A673 (cell line): ENCODE measurements at regions not wholly inside any gene's neighbourhood (a gene's known extent, or its start where the extent isn't known, plus 50 kb on each side); places are given as distances from the start of the nearest gene placed in this dataset.

ENCODE experiments used
- BruUV-seq: library from RNA; stranded (reverse); fragments of 400-500 nt; replicated peaks from 2 replicates; lab custom pipeline; 2021; lab: Mats Ljungman, UMichigan
- CTCF ChIA-PET: fragments of 300-600 bp; sonication (Branson Sonifier 250); formaldehyde crosslinking; loops from one replicate; lab custom pipeline; 2022; ENCODE audit warnings: antibody characterized with exemption; lab: Charles Lee
- POLR2A ChIA-PET: fragments of 300-600 bp; sonication (Branson Sonifier 250); formaldehyde crosslinking; loops from one replicate; lab custom pipeline; 2022; ENCODE audit warnings: antibody characterized with exemption; ENCODE audit not compliant: low non-redundant PET; lab: Charles Lee
- DNase-seq: peaks from one replicate; pipeline ENCODE4 v3.0.0-alpha.2; 2015; ENCODE audit warnings: low spot score
- H3K27ac ChIP-seq: fragments of 200-600 bp; sonication (generic); 2 replicates; pipeline ENCODE4 v1.5.1; 2016; ENCODE audit warnings: mixed run types, low read depth, mild to moderate bottlenecking, mixed read lengths, antibody characterized with exemption, low read length; ENCODE audit not compliant: poor library complexity, severe bottlenecking
- H3K27me3 ChIP-seq: fragments of 200-600 bp; sonication (generic); replicated peaks from 2 replicates; pipeline ENCODE4 v1.6.1; 2017; ENCODE audit warnings: mixed run types, low read depth, mild to moderate bottlenecking, mixed read lengths, antibody characterized with exemption, low read length; ENCODE audit not compliant: insufficient read depth, poor library complexity
- H3K36me3 ChIP-seq: fragments of 200-600 bp; sonication (generic); 2 replicates; pipeline ENCODE4 v1.6.1; 2016; ENCODE audit warnings: mixed run types, mild to moderate bottlenecking, mixed read lengths, antibody characterized with exemption, low read length; ENCODE audit not compliant: insufficient read depth, poor library complexity, severe bottlenecking
- H3K4me1 ChIP-seq: fragments of 200-600 bp; sonication (generic); 2 replicates; pipeline ENCODE4 v1.6.1; 2017; ENCODE audit warnings: mixed run types, mild to moderate bottlenecking, mixed read lengths, antibody characterized with exemption, low read length; ENCODE audit not compliant: insufficient read depth, poor library complexity, severe bottlenecking
- H3K4me3 ChIP-seq: fragments of 200-600 bp; sonication (generic); 2 replicates; pipeline ENCODE4 v1.5.1; 2016; ENCODE audit warnings: low read depth, mixed run types, mild to moderate bottlenecking, mixed read lengths, low read length; ENCODE audit not compliant: poor library complexity, severe bottlenecking
- H3K9me3 ChIP-seq: fragments of 200-600 bp; sonication (generic); 2 replicates; pipeline ENCODE4 v1.6.1; 2016; ENCODE audit warnings: mixed run types, low read depth, mild to moderate bottlenecking, mixed read lengths, antibody characterized with exemption, low read length; ENCODE audit not compliant: poor library complexity, severe bottlenecking
- EZH2 ChIP-seq: fragments of 200-600 bp; sonication (generic); IDR thresholded peaks from 2 replicates; pipeline ENCODE4 v1.6.1; 2017; ENCODE audit warnings: borderline replicate concordance, low read depth, mild to moderate bottlenecking, mixed read lengths, antibody characterized with exemption, low read length; ENCODE audit not compliant: poor library complexity, severe bottlenecking
- intact Hi-C: fragments of 100-400 bp; cut with micrococcal nuclease; formaldehyde crosslinking; loops from one replicate; pipeline ENCODE4 v1.10.0; 2022; ENCODE audit not compliant: unreplicated experiment
- TF ChIP-seq, protein P1 (sequence below): fragments of 300-800, 200-600 bp; sonication (generic); conservative IDR thresholded peaks from 2 replicates; pipeline ENCODE4 v1.5.1; 2017; ENCODE audit warnings: low read depth, mild to moderate bottlenecking, antibody characterized with exemption, low read length, moderate library complexity, mixed read lengths

DNA sequence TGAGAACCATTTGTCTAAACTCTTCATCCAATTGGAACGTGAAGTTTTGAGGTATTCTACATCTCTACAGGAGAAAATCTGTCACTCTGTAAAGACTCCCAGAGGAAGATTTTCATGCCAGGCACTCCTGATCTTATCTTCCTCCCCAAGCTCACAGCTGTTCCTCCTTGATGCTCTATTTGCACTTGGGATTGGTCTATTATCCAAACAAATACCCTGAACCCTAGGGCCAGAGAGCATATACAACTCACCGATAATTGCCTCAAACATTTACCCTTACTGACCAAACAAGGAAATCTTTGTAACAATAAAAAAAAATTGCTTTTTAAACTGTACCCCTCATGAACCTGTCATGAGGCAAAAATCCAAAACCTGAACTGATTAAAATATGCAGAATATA, 372.7 kb downstream of the SH2D1A start:
- intact Hi-C loops = no loop called here
- H3K9me3 ChIP-seq = no peaks in the 10 kb centered on the region
- no peaks in the 10 kb centered on the region for H3K27me3 ChIP-seq
- H3K27ac ChIP-seq = no peak overlapping the region
- no peaks in the 10 kb centered on the region for H3K36me3 ChIP-seq
- H3K4me1 ChIP-seq = no peaks in the 10 kb centered on the region
- no peak for DNase-seq
- no TSS peak for BruUV-seq
- no peak overlapping the region for H3K4me3 ChIP-seq
- TF ChIP-seq EZH2 = no peak
- TF ChIP-seq, protein P1, sequence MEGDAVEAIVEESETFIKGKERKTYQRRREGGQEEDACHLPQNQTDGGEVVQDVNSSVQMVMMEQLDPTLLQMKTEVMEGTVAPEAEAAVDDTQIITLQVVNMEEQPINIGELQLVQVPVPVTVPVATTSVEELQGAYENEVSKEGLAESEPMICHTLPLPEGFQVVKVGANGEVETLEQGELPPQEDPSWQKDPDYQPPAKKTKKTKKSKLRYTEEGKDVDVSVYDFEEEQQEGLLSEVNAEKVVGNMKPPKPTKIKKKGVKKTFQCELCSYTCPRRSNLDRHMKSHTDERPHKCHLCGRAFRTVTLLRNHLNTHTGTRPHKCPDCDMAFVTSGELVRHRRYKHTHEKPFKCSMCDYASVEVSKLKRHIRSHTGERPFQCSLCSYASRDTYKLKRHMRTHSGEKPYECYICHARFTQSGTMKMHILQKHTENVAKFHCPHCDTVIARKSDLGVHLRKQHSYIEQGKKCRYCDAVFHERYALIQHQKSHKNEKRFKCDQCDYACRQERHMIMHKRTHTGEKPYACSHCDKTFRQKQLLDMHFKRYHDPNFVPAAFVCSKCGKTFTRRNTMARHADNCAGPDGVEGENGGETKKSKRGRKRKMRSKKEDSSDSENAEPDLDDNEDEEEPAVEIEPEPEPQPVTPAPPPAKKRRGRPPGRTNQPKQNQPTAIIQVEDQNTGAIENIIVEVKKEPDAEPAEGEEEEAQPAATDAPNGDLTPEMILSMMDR = no peak
- ChIA-PET POLR2A (no interaction called here), CTCF (no interaction called here)

DNA sequence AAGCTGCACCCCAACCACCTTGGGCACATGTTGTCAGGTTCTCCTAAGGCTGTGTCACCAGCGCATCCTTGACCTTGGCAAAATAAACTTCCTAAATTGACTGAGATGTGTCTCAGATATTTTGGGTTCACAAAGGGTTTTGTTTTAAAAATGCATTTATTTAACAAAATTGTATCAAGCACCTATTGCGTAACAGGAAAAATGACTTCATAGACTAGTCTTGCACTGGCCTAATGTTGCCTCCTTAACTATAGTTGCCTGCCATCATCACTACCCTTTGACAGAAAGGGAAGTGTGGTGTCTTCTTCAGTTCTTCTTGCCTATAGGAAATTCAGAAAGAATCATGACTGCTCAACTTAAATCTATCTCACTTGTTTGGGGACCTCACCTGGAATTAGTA, 374.2 kb downstream of the SH2D1A start:
- BruUV-seq = no TSS peak
- no peaks in the 10 kb centered on the region for H3K27me3 ChIP-seq
- TF ChIP-seq, protein P1 = no peak
- TF ChIP-seq EZH2 = no peak
- no peaks in the 10 kb centered on the region for H3K9me3 ChIP-seq
- H3K4me3 ChIP-seq = no peak overlapping the region
- H3K27ac ChIP-seq = no peak overlapping the region
- H3K36me3 ChIP-seq = no peaks in the 10 kb centered on the region
- CTCF ChIA-PET = no interaction called here
- no peak for DNase-seq
- intact Hi-C loops = no loop called here
- POLR2A ChIA-PET = no interaction called here
- no peaks in the 10 kb centered on the region for H3K4me1 ChIP-seq

DNA sequence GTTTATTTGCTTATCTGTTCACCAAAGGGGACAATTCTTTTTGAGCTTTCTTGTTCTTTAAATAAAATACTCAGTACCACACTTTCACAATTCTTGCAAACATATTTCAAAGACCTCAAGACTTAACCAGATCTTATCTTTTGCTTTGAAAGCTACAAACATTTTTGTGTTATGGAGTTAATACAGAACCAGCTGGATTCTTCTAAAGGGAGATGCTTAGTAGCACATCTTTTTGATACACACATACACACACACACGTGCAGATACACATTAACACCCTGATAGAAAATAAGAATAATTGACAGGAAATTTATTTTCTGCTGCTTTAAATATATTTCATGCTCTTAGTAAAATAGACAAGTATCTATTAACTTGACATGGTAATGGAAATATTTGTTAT, 379.1 kb downstream of the SH2D1A start:
- H3K36me3 ChIP-seq = no peaks in the 10 kb centered on the region
- TF ChIP-seq, protein P1 = no peak
- TF ChIP-seq EZH2 = no peak
- ChIA-PET CTCF (no interaction called here), POLR2A (no interaction called here)
- H3K27me3 ChIP-seq = no peaks in the 10 kb centered on the region
- DNase-seq = no peak
- peaks cover 4% of the 10 kb centered on the region for H3K4me1 ChIP-seq
- no peaks in the 10 kb centered on the region for H3K9me3 ChIP-seq
- H3K4me3 ChIP-seq = no peak overlapping the region
- BruUV-seq = no TSS peak
- intact Hi-C loops = no loop called here
- no peak overlapping the region for H3K27ac ChIP-seq
